ENCODE measurements at regions not wholly inside any gene's neighbourhood (a gene's known extent, or its start where the extent isn't known, plus 50 kb on each side); places are given as distances from the start of the nearest gene placed in this dataset.

- no peaks in the 10 kb centered on the region for H3K79me2 ChIP-seq (ENCODE audit: insufficient read depth, low read length)
- no peak overlapping the region for H3K27ac ChIP-seq (ENCODE audit: extremely low read length, insufficient read depth, low read length)
- intact Hi-C loops (cut with micrococcal nuclease; ENCODE audit: unreplicated experiment) (no loop called here), in situ Hi-C loops (cut with HindIII; ENCODE audit: extremely low pct_ligation_motif_present, low pct_unique_long_range_greater_than_20kb) (no loop called here)
- H3K9me3 ChIP-seq (ENCODE audit: low read length): no peaks in the 10 kb centered on the region
- no peak overlapping the region for H2AFZ ChIP-seq (ENCODE audit: low read length)
- TF ChIP-seq MIXL1 (CRISPR knock-in tag; IDR thresholded peaks at IDR 0.05) (no peak), ATF7-NPFF (CRISPR knock-in tag; IDR thresholded peaks at IDR 0.05; ENCODE audit: low read depth) (no peak), ESRRA (CRISPR knock-in tag; IDR thresholded peaks at IDR 0.05; ENCODE audit: low read depth) (no peak), RFX1 (IDR thresholded peaks at IDR 0.05) (no peak), KMT2A (CRISPR knock-in tag; IDR thresholded peaks at IDR 0.05) (no peak), ZNF326 (CRISPR knock-in tag; IDR thresholded peaks at IDR 0.05; ENCODE audit: borderline replicate concordance) (no peak), ZNF280D (CRISPR knock-in tag; IDR thresholded peaks at IDR 0.05) (no peak), ZBTB3 (CRISPR knock-in tag; IDR thresholded peaks at IDR 0.05; ENCODE audit: borderline replicate concordance, low read depth) (no peak), SOX13 (IDR thresholded peaks at IDR 0.05) (no peak), SOX13 (CRISPR knock-in tag; conservative IDR thresholded peaks at IDR 0.05 in 1 of 2, IDR thresholded peaks at IDR 0.05 in 1 of 2) (no peak), ZNF883 (CRISPR knock-in tag; IDR thresholded peaks at IDR 0.05; ENCODE audit: not compliant biosample characterization) (no peak), NFE2 (CRISPR knock-in tag; IDR thresholded peaks at IDR 0.05) (no peak), POLR2AphosphoS2 (IDR thresholded peaks at IDR 0.05; ENCODE audit: low read depth, low read length) (no peak), TMF1 (CRISPR knock-in tag; IDR thresholded peaks at IDR 0.05; ENCODE audit: low read depth) (no peak)
- TF ChIP-seq, protein P1, sequence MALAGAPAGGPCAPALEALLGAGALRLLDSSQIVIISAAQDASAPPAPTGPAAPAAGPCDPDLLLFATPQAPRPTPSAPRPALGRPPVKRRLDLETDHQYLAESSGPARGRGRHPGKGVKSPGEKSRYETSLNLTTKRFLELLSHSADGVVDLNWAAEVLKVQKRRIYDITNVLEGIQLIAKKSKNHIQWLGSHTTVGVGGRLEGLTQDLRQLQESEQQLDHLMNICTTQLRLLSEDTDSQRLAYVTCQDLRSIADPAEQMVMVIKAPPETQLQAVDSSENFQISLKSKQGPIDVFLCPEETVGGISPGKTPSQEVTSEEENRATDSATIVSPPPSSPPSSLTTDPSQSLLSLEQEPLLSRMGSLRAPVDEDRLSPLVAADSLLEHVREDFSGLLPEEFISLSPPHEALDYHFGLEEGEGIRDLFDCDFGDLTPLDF (CRISPR knock-in tag; IDR thresholded peaks at IDR 0.05): no peak
- TF ChIP-seq, protein P2, sequence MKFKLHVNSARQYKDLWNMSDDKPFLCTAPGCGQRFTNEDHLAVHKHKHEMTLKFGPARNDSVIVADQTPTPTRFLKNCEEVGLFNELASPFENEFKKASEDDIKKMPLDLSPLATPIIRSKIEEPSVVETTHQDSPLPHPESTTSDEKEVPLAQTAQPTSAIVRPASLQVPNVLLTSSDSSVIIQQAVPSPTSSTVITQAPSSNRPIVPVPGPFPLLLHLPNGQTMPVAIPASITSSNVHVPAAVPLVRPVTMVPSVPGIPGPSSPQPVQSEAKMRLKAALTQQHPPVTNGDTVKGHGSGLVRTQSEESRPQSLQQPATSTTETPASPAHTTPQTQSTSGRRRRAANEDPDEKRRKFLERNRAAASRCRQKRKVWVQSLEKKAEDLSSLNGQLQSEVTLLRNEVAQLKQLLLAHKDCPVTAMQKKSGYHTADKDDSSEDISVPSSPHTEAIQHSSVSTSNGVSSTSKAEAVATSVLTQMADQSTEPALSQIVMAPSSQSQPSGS (CRISPR knock-in tag; IDR thresholded peaks at IDR 0.05): no peak
- CTCF ChIA-PET (ENCODE audit: low intra/inter-chr PET ratio, low total read pairs): no interaction called here
- POLR2A ChIA-PET: no interaction called here
- peaks cover 0 to 5% of the 10 kb centered on the region in 2 experiments; a peak in 1 of 5 replicates for H3K27me3 ChIP-seq (ENCODE audit: control insufficient read depth in 1 of 2, insufficient read depth in 2 of 2, low read length in 2 of 2)
- no peak overlapping the region for H3K9ac ChIP-seq (ENCODE audit: insufficient read depth, low read depth, low read length)
- FAIRE-seq (no peak), ATAC-seq (no peak), DNase-seq (ENCODE audit: low spot score) (no peak)
- 0% methylated on average over 2 of the region's 2 CpGs for WGBS (ENCODE audit: low lambda C conversion rate)
- no peaks in the 10 kb centered on the region for H4K20me1 ChIP-seq (ENCODE audit: insufficient read depth, low read length)
- BruUV-seq (replicated peaks): no TSS peak
- H3K4me2 ChIP-seq (ENCODE audit: low read depth, low read length): no peak overlapping the region
- H3K36me3 ChIP-seq (replicated peaks in 1 of 2; ENCODE audit: control insufficient read depth in 1 of 2, insufficient read depth in 2 of 2, low read length in 2 of 2): no peaks in the 10 kb centered on the region
- no peak overlapping the region for H3K4me3 ChIP-seq (replicated peaks in 1 of 3; ENCODE audit: insufficient read depth in 1 of 3, low read depth in 2 of 3, low read length in 3 of 3)
- no peaks in the 10 kb centered on the region for H3K4me1 ChIP-seq (ENCODE audit: insufficient read depth, low read length)
These were observed 624.8 kb upstream of the RAB6C start for GRCh38 chr2:129354631-129355030.
